ENCODE measurements at regions not wholly inside any gene's neighbourhood (a gene's known extent, or its start where the extent isn't known, plus 50 kb on each side); places are given as distances from the start of the nearest gene placed in this dataset.
"Not testable (repeated sequence)": the region's sequence is repeated elsewhere in the genome, so short reads cannot be mapped to it uniquely, and the experiment has no call there.

DNA sequence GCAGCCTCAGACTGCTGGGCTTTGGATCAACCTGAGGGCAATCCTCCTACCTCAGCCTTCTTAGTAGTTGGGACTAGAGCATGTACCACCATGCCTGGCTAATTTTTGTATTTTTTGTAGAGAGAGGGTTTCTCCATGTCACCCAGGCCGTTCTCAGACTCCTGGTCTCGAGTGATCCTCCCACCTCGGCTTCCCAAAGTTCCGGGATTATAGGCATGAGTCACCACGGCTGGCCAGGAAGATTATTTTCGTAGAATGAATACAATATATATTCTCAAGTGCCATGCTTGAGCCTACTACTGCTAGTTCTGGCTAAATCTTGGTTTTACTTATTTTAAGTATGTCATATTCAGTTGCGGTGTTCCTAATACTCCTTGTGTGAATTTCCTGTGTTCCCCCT is 88.2 kb upstream of the CLINT1 start:
- DNase-seq (ENCODE audit: low read depth in 2 of 2): no peak

DNA sequence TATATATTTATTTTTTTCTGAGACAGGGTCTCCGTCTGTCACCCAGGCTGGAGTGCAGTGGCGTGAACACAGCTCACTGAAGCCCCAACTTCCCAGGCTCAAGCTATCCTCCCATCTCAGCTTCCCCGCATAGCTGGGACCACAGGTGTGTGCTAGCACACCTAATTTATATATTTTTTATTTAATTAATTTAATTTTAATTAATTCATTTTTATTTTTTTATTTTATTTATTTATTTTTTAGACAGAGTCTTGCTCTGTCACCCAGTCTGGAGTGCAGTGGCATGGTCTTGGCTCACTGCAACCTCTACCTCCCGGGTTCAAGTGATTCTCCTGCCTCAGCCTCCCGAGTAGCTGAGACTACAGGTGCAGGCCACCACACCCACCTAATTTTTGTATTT is 86.9 kb upstream of the CLINT1 start:
- DNase-seq (ENCODE audit: low read depth in 2 of 2): not testable (repeated sequence)

DNA sequence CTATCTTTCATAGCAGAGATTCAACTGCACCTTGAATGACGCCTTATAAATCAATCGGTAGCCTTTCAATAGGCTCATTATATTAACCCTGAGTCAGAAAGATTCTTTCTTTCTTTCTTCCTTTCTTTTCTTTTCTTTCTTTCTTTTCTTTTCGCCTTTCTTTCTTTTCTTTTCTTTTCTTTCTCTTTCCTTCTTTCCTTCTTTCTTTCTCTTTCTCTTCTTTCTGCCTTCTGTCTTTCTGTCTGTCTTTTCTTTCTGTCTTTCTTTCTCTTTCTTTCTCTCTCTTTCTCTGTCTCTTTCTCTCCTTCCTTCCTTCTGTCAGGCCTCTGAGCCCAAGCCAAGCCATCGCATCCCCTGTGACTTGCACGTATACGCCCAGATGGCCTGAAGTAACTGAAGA is 86.0 kb upstream of the CLINT1 start:
- no peak for DNase-seq (ENCODE audit: low read depth in 2 of 2)

DNA sequence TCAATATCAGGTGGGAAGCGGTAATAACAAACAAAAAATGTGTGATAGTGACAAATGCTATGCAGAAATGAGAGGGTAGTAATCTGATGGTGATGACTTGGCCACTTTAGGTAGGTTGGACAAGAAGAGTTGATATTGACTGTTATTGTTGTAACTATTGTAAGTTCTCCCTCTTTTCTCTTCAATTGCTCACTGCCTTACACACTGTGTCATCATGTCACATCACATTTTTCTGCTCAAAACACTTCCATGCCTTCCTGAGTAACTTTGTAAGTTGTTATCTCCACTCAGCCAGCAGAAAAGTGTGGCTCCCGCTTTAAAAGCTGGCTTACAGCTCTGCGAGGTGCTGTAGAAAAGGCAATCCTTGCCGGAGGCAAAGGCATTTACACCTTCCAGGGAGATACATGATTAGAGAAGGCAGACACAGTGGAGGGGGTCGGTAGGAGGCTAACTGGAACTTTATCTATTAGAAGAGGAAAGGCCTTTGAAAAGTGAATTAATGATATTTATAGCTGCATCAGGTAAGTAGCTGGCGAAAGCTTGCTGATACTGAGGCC is 85.2 kb upstream of the CLINT1 start:
- DNase-seq (ENCODE audit: low read depth in 2 of 2): no peak

DNA sequence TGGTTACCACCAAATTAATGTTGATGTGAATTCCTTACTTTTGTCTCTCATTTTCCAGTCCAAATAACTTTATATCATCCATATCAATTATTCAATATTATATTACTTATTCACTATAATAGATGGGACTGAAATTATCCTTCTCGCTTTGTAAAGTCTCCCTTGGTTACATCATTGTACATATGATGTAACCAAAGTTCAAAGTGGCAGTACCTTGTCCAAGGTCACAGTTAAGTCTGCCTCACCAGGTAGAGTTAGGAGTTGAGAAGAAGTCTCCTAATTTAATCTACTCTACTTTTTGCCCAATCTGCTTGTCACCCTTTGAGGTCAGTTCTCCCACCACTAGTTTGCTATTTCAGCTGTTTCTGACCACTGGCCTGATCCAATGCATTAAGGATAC is 83.7 kb upstream of the CLINT1 start:
- DNase-seq (ENCODE audit: low read depth in 2 of 2): no peak

DNA sequence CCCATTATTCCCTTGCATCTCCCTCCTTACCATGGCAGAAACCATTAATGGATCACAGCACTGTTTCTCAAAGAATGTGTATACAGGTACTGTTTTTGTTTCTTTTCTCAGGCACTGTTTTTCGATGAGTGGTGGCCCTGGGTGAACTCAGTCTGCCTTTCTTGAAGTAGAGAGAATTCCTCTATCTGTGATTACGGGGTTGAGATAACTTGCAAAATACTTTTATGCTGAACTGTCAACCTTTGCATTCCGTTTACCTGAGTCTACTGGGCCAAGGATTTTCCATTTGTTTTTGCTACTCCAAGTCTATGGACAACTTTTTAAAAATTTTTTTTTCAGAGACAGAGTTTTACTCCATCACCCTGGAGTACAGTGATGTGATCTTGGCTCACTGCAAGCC is 82.7 kb upstream of the CLINT1 start:
- no peak for DNase-seq (ENCODE audit: low read depth in 2 of 2)

DNA sequence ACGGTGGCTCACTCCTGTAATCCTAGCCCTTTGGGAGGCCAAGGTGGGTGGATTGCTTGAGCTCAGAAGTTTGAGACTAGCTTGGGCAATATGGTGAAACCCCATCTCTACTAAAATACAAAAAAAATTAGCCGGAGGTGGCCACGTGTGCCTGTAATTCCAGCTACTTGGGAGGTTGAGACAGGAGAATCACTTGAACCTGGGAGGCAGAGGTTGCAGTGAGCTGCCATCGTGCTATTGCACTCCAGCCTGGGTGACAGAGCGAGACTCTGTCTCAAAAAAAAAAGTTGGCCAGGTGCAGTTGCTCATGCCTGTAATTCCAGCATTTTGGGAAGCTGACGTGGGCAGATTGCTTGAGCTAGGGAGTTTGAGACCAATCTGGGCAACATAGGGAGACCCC is 79.2 kb upstream of the CLINT1 start:
- not testable (repeated sequence) for DNase-seq (ENCODE audit: low read depth in 2 of 2)

DNA sequence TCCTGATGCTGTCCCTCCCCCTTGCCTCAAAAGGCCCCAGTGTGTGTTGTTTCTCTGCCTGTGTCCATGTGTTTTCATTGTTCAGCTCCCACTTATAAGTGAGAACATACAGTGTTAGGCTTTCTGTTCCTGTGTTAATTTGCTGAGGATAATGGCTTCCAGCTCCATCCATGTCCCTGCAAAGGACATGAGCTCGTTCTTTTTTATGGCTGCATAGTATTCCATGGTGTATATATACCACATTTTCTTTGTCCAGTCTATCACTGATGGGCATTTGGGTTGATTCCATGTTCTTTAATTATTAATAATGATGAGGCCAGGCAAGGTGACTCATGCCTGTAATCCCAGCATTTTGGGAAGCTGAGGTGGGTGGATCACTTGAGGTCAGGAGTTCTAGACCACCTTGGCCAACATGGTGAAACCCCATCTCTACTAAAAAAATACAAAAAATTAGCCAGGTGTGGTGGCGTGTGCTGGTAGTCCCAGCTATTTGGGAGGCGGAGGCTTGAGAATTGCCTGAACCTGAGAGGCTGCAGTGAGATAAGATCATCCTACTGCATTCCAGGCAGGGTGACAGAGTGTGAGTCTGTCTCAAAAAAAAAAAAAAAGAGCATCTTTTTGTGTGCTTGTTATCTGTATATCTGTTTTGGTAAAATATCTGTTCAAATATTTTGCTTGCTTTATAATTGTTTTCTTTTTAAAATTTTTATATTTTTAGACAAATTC is 78.0 kb upstream of the CLINT1 start:
- DNase-seq (ENCODE audit: low read depth in 2 of 2): not testable (repeated sequence)

DNA sequence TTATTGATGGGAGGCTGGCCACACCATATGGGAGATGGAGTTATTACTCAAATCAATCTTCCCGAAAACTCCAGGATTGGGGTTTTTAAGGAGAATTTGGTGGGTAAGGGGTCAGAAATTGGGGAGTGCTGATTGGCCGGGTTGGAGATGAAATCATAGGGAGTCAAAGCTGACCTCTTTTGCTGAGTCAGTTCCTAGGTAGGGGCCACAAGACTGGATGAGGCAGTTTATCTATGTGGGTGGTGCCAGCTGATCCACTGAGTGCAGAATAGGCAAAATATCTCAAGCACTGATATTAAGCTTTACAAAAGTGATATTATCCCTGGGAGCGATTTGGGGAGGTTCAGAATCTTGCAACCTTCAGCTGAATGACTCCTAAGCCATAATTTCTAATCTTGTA is 75.7 kb upstream of the CLINT1 start:
- DNase-seq (ENCODE audit: low read depth in 2 of 2): no peak

DNA sequence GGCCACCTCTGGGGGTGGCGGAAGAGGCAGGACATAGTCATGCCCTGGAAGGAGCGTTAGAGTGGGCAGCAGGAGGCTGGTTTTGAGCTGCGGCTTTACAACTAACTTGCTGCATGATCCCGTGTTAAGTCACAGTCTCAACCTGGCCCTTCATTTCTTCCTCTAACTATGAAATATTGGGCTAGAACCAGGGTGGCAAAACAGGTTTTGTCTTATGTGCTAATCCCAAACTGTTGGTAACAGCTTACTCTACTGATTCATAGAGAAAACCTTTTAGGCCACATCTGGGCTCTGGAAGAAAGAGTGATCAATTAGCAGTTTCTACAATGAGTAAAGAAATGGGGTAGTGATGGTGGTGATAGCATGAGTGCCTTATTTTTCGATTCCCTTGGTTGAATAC is 74.1 kb upstream of the CLINT1 start:
- DNase-seq (ENCODE audit: low read depth in 2 of 2): no peak

DNA sequence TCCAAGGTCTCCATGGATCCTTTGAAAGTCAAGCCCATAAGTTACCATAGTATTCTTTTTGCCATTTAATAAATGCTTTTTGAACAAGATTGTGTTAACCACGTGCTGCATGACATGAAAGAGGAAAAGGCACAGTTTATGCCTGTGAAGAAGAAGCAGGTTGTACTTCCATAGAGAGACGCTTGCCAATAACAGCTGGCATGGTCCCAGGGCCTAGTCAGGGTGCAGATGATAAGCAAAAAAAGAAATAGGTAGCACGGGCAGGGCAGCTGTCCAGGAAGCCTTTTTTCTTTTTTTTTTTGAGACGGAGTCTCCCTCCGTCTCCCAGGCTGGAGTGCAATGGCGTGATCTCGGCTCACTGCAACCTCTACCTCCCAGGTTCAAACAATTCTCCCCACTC is 71.8 kb upstream of the CLINT1 start:
- DNase-seq (ENCODE audit: low read depth in 2 of 2): no peak

DNA sequence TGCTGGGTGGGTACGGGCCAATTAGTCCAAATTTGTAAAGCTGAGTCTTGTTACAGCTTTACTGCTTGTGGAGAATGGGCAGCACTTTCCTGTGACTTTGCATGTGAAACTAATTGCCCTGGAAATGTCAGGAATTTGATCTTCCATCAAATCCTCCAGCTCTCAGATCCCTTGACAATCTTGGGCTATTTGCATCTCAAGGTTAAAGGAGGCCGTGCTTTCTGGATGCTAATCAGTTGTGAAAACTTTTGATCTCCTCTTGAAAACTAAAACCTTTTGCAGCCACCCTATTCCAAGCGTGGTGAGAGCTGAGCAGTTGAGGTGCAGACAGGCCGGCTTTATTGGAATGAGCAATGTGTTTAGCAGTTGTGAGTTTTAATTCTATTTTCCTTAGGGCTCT is 68.0 kb upstream of the CLINT1 start:
- no peak for DNase-seq (ENCODE audit: low read depth in 2 of 2)

DNA sequence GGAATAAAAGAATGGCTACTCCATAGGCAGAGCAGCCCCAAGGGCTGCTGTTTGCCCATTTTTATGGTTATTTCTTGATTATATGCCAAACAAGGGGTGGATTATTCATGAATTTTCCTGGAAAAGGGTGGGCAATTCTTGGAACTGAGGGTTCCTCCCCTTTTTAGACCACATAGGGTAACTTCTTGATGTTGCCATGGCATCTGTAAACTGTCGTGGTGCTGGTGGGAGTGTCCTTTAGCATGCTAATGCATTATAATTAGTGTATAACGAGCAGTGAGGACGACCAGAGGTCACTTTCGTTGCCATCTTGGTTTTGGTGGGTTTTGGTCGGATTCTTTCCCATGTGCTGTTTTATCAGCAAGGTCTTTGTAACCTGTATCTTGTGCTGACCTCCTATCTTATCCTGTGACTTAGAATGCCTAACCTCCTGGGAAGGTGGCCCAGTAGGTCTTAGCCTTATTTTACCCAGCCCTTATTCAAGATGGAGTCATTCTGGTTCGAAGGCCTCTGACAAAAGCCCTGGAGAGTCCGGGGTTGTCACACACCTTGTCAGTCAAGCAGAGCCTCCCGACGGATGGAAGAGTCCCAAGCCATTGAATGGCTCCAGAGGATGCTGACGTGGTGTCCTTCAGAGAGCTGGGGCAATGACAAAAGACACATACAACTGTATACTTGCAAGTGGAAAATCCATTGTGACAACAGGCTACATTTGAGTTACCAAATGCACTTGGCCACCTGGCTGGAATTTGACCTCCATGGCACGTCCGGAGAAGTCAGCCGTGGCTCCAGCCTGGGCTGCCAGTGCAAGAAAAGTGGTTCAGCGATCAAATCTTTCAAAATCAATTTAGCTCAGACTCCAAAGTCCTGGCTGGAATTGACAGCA is 67.1 kb upstream of the CLINT1 start:
- DNase-seq (ENCODE audit: low read depth in 2 of 2): no peak

DNA sequence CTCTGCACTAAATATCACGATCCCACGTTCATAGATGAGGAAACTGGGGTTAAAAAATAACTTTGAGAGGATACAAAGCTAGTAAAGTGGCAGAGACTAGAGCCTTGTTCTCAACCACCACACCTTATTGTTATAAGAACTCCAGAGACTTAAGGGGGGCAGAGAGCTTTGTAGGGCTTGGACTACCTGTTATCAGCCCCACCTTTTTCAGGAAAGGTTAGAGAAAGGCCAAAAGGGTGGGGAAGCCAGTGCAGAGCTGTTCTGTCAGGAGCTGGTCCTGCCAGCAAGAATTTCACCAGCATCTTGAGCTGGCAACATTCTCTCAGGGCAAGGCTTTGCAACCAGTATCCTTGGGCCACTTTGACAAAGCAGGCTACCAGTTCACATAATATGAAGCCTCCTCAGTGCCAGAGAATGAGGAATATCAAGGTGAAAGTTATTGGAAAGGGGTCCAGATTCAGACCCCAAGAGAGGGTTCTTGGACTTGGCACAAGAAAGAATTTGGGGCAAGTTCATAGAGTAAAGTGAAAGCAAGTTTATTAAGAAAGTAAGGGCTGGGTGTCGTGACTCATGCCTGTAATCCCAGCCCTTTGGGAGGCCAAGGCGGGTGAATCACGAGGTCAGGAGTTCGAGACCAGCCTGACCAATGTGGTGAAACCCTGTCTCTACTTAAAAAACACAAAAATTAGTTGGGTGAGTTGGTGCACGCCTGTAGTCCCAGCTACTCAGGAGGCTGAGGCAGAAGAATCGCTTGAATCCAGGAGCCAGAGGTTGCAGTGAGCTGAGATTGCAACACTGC is 66.2 kb upstream of the CLINT1 start:
- no peak for DNase-seq (ENCODE audit: low read depth in 2 of 2)

DNA sequence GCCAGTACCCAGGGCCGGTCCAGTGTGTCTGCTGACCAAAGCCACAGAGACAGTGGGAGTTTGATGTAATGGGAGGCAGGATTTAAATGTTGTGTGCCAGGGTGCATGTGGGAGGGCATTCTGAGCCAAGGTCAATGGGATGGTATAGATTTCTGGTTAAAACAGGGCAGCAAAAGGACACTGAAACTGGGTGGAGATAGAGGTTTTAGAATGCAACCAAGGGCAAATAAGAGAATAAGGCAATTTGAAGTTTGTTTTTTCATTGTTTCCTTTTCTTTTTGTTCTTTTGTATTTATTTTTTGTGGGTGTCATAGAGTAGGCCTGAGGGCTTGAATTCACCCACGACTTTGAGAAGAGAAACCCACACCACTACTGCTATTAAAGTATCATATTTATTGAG is 65.5 kb upstream of the CLINT1 start:
- DNase-seq (ENCODE audit: low read depth in 2 of 2): no peak

DNA sequence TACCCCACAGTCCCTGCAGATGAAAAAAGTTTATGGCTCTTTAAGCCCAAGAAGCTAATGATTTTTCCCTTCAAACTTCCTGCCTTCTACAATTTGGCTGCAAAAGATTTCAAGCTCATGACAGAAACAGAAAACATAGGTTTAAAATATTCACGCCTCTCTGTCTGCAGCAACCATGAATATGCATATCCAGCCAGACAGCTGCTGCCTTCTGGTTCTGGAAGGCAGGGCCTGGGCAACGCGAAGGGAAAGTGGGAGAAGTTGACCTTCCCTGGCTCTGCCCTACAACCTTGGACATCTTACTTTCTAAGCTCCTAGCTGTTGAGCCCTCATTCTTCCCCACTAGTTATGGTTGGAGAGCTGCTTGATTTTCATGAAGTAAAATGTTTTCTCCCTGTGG is 64.8 kb upstream of the CLINT1 start:
- no peak for DNase-seq (ENCODE audit: low read depth in 2 of 2)

DNA sequence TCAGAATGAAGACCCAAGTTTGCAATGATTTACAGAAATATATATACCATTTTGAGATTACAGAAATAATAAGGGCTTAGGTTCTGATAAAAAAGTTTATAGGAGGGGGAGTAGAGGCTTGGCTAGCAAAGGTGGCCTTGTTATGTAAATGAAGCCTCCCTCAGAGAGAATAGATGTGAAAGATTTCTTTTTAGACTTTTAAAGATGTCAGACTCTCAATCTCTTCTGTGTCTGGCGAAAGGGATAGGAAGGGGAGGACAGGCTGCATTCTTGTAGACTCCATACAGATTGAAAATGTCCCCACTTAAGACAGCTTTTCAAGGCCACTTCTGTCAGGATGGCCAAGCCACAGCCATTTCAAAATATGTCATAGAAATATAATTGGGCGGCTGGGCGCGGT is 63.1 kb upstream of the CLINT1 start:
- no peak for DNase-seq (ENCODE audit: low read depth in 2 of 2)

DNA sequence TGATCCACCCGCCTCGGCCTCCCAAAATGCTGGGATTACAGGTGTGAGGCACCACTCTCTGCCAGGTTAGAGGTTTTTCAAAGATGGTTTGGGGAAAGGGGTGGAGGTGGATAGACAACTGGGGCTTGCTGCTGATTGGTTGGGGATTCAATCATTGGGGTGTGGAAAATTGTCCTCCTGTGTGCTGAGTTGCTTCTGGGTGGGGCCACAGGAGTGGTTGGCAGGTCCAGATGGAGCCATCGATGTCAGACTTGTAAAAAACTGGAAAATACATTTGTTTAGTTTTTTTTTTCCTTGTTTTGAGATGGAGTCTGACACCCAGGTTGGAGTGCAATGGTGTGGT is 61.9 kb upstream of the CLINT1 start:
- DNase-seq (ENCODE audit: low read depth in 2 of 2): no peak

DNA sequence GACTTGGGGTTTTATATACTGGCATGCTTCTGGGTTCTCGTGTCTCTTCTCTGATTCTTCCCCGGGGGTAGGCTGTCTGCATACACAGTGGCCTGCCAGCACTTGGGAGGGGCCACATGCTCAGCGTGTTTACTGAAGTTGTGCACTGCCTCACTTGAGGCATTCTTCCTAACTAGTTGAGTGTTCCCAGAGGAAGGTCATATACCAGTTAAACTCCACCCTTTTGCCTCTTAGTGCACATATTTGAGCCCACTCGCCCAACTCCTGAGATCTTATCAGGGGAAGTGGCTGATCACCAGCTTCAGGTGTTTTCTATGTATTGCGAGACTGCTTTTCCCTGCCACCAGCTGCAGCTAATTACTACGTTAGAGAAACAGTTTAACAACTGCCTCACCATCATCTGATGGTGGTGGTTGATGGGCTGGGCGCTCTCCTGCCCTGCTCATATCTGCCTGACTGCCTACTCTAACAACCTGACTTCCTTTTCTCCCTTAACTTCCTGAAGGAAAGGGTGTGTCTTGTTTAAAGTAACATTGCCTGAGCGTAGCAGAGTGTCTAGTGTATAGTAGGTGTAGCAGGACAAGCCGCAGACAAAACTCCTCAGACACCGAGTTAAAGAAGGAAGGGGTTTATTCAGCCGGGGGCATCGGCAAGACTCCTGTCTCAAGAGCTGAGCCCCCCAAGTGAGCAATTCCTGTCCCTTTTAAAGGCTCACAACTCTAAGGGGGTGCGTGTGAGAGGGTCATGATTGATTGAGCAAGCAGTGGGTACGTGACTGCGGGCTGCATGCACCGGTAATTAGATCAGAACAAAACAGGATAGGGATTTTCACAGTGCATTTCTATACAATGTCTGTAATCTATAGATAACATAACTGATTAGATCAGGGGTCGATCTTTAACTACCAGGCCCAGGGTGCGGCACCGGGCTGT is 60.1 kb upstream of the CLINT1 start:
- DNase-seq (ENCODE audit: low read depth in 2 of 2): no peak

DNA sequence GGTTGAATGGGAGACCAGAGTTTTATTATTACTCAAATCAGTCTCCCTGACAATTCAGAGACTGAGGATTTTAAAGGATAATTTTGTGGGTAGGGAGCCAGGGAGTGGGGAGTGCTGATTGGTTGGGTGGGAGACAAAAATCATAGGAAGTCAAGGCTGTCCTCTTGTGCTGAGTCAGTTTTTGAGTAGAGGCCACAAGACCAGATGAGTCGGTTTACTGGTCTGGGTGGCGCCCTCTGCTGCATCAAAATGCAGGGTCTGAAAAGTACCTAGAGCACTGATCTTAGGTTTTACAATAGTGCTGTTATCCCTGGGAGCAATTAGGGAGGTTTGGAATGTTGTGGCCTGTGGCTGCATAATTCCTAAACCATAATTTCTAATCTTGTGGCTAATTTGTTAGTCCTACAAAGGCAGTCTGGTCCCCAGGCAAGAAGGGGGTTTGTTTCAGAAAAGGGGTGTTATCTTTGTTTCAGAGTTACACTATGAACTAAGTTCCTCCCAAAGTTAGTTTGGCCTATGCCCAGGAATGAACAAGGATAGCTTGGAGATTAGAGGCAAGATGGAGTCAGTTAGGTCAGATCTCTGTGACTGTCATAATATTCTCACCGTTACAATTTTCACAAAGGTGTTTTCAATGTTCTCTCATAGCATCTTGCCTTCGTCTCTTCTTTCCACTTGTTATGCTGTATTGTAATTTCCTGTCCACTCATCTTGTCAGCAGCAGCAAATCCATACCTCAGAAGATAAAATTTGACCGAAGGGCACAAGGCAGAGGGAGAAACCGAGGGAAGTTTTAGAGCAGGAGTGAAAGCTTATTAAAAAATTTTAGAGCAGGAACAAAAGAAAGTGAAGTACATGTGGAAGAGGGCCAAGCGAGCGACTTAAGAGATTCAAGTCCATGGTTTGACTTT is 59.2 kb upstream of the CLINT1 start:
- peak; percentile 21 to 64 for DNase-seq (ENCODE audit: low read depth in 2 of 2)
